ENCODE measurements at regions not wholly inside any gene's neighbourhood (a gene's known extent, or its start where the extent isn't known, plus 50 kb on each side); places are given as distances from the start of the nearest gene placed in this dataset.

GRCh38 chr7:16999541-17000267, 117.9 kb upstream of the AGR3 start:
- no peaks in the 10 kb centered on the region for H3K36me3 ChIP-seq (ENCODE audit: insufficient read depth, low read length)
- H3K79me2 ChIP-seq (replicated peaks; ENCODE audit: insufficient read depth, low read length), result no peaks in the 10 kb centered on the region
- TF ChIP-seq EZH2 (IDR thresholded peaks at IDR 0.05; ENCODE audit: borderline replicate concordance, insufficient read depth, low read length, poor library complexity, severe bottlenecking) (no peak), RAD21 (conservative IDR thresholded peaks at IDR 0.05) (no peak), EP300 (conservative IDR thresholded peaks at IDR 0.05; ENCODE audit: poor library complexity, severe bottlenecking) (no peak), POLR2AphosphoS5 (IDR thresholded peaks at IDR 0.05) (no peak), REST (IDR thresholded peaks at IDR 0.05; ENCODE audit: borderline replicate concordance) (no peak), SMC3 (conservative IDR thresholded peaks at IDR 0.05; ENCODE audit: poor library complexity) (no peak), TAF1 (IDR thresholded peaks at IDR 0.05; ENCODE audit: low read depth) (no peak), MXI1 (conservative IDR thresholded peaks at IDR 0.05; ENCODE audit: poor library complexity, severe bottlenecking) (no peak)
- TF ChIP-seq, protein P1, sequence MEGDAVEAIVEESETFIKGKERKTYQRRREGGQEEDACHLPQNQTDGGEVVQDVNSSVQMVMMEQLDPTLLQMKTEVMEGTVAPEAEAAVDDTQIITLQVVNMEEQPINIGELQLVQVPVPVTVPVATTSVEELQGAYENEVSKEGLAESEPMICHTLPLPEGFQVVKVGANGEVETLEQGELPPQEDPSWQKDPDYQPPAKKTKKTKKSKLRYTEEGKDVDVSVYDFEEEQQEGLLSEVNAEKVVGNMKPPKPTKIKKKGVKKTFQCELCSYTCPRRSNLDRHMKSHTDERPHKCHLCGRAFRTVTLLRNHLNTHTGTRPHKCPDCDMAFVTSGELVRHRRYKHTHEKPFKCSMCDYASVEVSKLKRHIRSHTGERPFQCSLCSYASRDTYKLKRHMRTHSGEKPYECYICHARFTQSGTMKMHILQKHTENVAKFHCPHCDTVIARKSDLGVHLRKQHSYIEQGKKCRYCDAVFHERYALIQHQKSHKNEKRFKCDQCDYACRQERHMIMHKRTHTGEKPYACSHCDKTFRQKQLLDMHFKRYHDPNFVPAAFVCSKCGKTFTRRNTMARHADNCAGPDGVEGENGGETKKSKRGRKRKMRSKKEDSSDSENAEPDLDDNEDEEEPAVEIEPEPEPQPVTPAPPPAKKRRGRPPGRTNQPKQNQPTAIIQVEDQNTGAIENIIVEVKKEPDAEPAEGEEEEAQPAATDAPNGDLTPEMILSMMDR (IDR thresholded peaks at IDR 0.05; ENCODE audit: poor library complexity, severe bottlenecking), result no peak
- no peak overlapping the region for H3K9ac ChIP-seq (ENCODE audit: low read length)
- no peak overlapping the region for H3K27ac ChIP-seq (ENCODE audit: low read length)
- H3F3A ChIP-seq (ENCODE audit: insufficient read depth, low read length, poor library complexity, severe bottlenecking), result no peaks in the 10 kb centered on the region
- H3K9me3 ChIP-seq (ENCODE audit: low read length), result no peaks in the 10 kb centered on the region
- H2AFZ ChIP-seq (ENCODE audit: low read depth, low read length), result no peak overlapping the region
- no peaks in the 10 kb centered on the region for H4K20me1 ChIP-seq (ENCODE audit: insufficient read depth)
- H3K9me2 ChIP-seq (ENCODE audit: insufficient read depth, low read length), result no peaks in the 10 kb centered on the region
- no peak overlapping the region for H3K4me2 ChIP-seq (ENCODE audit: low read length)
- no peak overlapping the region for H3K4me3 ChIP-seq (ENCODE audit: low read length)
- no peaks in the 10 kb centered on the region for H3K27me3 ChIP-seq (ENCODE audit: insufficient read depth, low read depth, low read length)

DNA sequence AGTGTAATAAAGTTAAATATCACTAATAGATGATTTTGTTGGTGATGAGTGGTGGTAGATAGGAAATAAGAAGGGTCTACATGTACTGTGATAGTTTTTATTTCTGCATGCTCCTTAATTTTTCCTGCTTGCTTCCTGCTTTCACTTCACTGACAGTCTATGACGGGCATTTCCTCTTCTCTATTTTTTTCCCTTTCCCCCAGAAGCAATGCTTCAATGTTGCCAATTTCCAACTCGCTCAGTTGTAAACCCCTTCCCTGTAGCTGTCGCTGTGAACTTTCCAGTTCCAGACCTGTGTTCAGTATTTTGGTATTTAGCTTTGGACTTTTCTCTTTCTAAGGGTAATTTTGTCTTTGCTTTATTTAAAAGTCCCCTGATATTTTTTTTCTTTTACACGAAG, 123.5 kb upstream of the AGR3 start:
- H3K36me3 ChIP-seq (ENCODE audit: insufficient read depth, low read length), result no peaks in the 10 kb centered on the region
- H3K4me3 ChIP-seq (ENCODE audit: low read length), result no peak overlapping the region
- no peaks in the 10 kb centered on the region for H4K20me1 ChIP-seq (ENCODE audit: insufficient read depth)
- H3F3A ChIP-seq (ENCODE audit: insufficient read depth, low read length, poor library complexity, severe bottlenecking), result no peaks in the 10 kb centered on the region
- no peak overlapping the region for H3K4me2 ChIP-seq (ENCODE audit: low read length)
- no peaks in the 10 kb centered on the region for H3K79me2 ChIP-seq (replicated peaks; ENCODE audit: insufficient read depth, low read length)
- H3K9me2 ChIP-seq (ENCODE audit: insufficient read depth, low read length), result no peaks in the 10 kb centered on the region
- TF ChIP-seq EZH2 (IDR thresholded peaks at IDR 0.05; ENCODE audit: borderline replicate concordance, insufficient read depth, low read length, poor library complexity, severe bottlenecking) (no peak), EP300 (conservative IDR thresholded peaks at IDR 0.05; ENCODE audit: poor library complexity, severe bottlenecking) (no peak), POLR2AphosphoS5 (IDR thresholded peaks at IDR 0.05) (no peak), SMC3 (conservative IDR thresholded peaks at IDR 0.05; ENCODE audit: poor library complexity) (no peak), MXI1 (conservative IDR thresholded peaks at IDR 0.05; ENCODE audit: poor library complexity, severe bottlenecking) (no peak), TAF1 (IDR thresholded peaks at IDR 0.05; ENCODE audit: low read depth) (no peak), RAD21 (conservative IDR thresholded peaks at IDR 0.05) (no peak), REST (IDR thresholded peaks at IDR 0.05; ENCODE audit: borderline replicate concordance) (no peak)
- TF ChIP-seq, protein P1 (IDR thresholded peaks at IDR 0.05; ENCODE audit: poor library complexity, severe bottlenecking), result no peak
- H3K27ac ChIP-seq (ENCODE audit: low read length), result no peak overlapping the region
- no peak overlapping the region for H2AFZ ChIP-seq (ENCODE audit: low read depth, low read length)
- no peaks in the 10 kb centered on the region for H3K9me3 ChIP-seq (ENCODE audit: low read length)
- no peak overlapping the region for H3K9ac ChIP-seq (ENCODE audit: low read length)
- H3K27me3 ChIP-seq (ENCODE audit: insufficient read depth, low read depth, low read length), result no peaks in the 10 kb centered on the region

Data from neural cell (in vitro differentiated cells).